ENCODE measurements at regions not wholly inside any gene's neighbourhood (a gene's known extent, or its start where the extent isn't known, plus 50 kb on each side); places are given as distances from the start of the nearest gene placed in this dataset.

DNA sequence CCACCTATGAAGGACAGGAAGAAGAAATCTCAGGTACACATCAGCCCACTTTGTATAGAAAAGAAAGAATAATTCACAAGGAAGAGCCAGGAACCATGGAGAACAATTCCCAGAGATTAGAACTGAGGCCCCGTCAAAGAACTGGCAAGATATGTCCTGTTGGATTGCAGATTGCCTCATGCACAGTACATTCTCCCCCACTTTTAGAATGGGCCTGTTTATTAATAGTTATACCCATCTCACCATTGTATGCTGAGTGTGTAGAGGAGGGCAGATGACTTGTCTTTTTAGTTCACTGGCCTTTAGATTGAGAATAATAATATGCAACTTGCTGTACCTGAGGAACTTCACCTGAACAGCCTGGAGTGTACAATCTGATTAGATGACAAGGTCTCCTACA is 315.6 kb upstream of the HAND2 start:
- H3K4me3 ChIP-seq (ENCODE audit: low read depth, low read length) = no peak overlapping the region
- H3K27me3 ChIP-seq (ENCODE audit: control insufficient read depth, insufficient read depth, low read length) = no peaks in the 10 kb centered on the region
- H3K36me3 ChIP-seq (ENCODE audit: control insufficient read depth, insufficient read depth, low read length) = no peaks in the 10 kb centered on the region
- DNase-seq (ENCODE audit: low read depth) (no peak), FAIRE-seq (no peak)
- TF ChIP-seq, protein P1, sequence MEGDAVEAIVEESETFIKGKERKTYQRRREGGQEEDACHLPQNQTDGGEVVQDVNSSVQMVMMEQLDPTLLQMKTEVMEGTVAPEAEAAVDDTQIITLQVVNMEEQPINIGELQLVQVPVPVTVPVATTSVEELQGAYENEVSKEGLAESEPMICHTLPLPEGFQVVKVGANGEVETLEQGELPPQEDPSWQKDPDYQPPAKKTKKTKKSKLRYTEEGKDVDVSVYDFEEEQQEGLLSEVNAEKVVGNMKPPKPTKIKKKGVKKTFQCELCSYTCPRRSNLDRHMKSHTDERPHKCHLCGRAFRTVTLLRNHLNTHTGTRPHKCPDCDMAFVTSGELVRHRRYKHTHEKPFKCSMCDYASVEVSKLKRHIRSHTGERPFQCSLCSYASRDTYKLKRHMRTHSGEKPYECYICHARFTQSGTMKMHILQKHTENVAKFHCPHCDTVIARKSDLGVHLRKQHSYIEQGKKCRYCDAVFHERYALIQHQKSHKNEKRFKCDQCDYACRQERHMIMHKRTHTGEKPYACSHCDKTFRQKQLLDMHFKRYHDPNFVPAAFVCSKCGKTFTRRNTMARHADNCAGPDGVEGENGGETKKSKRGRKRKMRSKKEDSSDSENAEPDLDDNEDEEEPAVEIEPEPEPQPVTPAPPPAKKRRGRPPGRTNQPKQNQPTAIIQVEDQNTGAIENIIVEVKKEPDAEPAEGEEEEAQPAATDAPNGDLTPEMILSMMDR (IDR thresholded peaks at IDR 0.05; ENCODE audit: insufficient read depth, low read length, severe bottlenecking) = no peak

GRCh38 chr4:173839865-173840264 is 309.8 kb upstream of the HAND2 start:
- H3K4me3 ChIP-seq (ENCODE audit: low read depth, low read length) = no peak overlapping the region
- TF ChIP-seq, protein P1 (IDR thresholded peaks at IDR 0.05; ENCODE audit: insufficient read depth, low read length, severe bottlenecking) = no peak
- no peaks in the 10 kb centered on the region for H3K27me3 ChIP-seq (ENCODE audit: control insufficient read depth, insufficient read depth, low read length)
- DNase-seq (ENCODE audit: low read depth) (no peak), FAIRE-seq (no peak)
- no peaks in the 10 kb centered on the region for H3K36me3 ChIP-seq (ENCODE audit: control insufficient read depth, insufficient read depth, low read length)

GRCh38 chr4:173837517-173837916 is 307.5 kb upstream of the HAND2 start:
- Histone ChIP-seq H3K36me3 (ENCODE audit: control insufficient read depth, insufficient read depth, low read length) (no peaks in the 10 kb centered on the region), H3K27me3 (ENCODE audit: control insufficient read depth, insufficient read depth, low read length) (no peaks in the 10 kb centered on the region), H3K4me3 (ENCODE audit: low read depth, low read length) (no peak overlapping the region)
- TF ChIP-seq, protein P1 (IDR thresholded peaks at IDR 0.05; ENCODE audit: insufficient read depth, low read length, severe bottlenecking) = no peak
- DNase-seq (ENCODE audit: low read depth) = no peak
- FAIRE-seq = no peak

DNA sequence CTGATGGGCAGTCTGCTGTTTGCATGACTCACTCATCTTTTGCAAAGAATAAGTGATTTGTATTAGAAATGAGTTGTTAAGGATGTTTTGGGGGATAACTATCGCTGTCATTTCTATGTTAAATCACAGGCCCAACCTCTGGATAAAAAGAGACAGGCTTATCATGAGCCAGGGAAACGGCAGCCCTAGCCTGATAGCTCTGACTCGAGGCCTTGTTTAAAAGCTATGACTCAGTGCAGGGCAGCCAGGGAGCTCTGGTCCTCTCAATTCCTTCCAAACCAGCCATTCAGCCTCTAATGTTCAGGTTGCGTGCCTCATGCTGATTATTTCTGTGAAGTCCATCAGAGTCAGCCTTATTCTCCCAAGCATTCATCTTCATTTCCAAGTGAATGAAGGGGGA is 305.9 kb upstream of the HAND2 start:
- DNase-seq (ENCODE audit: low read depth) (peak; percentile 11), FAIRE-seq (no peak)
- Histone ChIP-seq H3K4me3 (ENCODE audit: low read depth, low read length) (no peak overlapping the region), H3K27me3 (ENCODE audit: control insufficient read depth, insufficient read depth, low read length) (no peaks in the 10 kb centered on the region), H3K36me3 (ENCODE audit: control insufficient read depth, insufficient read depth, low read length) (no peaks in the 10 kb centered on the region)
- TF ChIP-seq, protein P1 (IDR thresholded peaks at IDR 0.05; ENCODE audit: insufficient read depth, low read length, severe bottlenecking) = no peak

- Histone ChIP-seq H3K4me3 (ENCODE audit: low read depth, low read length) (no peak overlapping the region), H3K36me3 (ENCODE audit: control insufficient read depth, insufficient read depth, low read length) (no peaks in the 10 kb centered on the region), H3K27me3 (ENCODE audit: control insufficient read depth, insufficient read depth, low read length) (no peaks in the 10 kb centered on the region)
- DNase-seq (ENCODE audit: low read depth) = peak; percentile 9
- TF ChIP-seq, protein P1 (IDR thresholded peaks at IDR 0.05; ENCODE audit: insufficient read depth, low read length, severe bottlenecking) = no peak
- FAIRE-seq = no peak
These were observed 304.1 kb upstream of the HAND2 start for GRCh38 chr4:173834151-173834550.

GRCh38 chr4:173829565-173829964 is 299.5 kb upstream of the HAND2 start:
- TF ChIP-seq, protein P1 (IDR thresholded peaks at IDR 0.05; ENCODE audit: insufficient read depth, low read length, severe bottlenecking) = no peak
- no peak overlapping the region for H3K4me3 ChIP-seq (ENCODE audit: low read depth, low read length)
- no peak for FAIRE-seq
- DNase-seq (ENCODE audit: low read depth) = no peak
- H3K36me3 ChIP-seq (ENCODE audit: control insufficient read depth, insufficient read depth, low read length) = no peaks in the 10 kb centered on the region
- no peaks in the 10 kb centered on the region for H3K27me3 ChIP-seq (ENCODE audit: control insufficient read depth, insufficient read depth, low read length)

Data from bronchial epithelial cell (primary cell).